Body of pancreas (tissue), 4 donors: ENCODE measurements at regions not wholly inside any gene's neighbourhood (a gene's known extent, or its start where the extent isn't known, plus 50 kb on each side); places are given as distances from the start of the nearest gene placed in this dataset.

Source experiments
- ATAC-seq: fragments of 150-250 bp; one replicate; pipeline ENCODE4 v1.9.1; 2016
- DNase-seq, 4 donors: peaks; one replicate each; pipeline ENCODE4 v3.0.0-alpha.2; 2019
- H3K27ac ChIP-seq, 4 donors: fragments of 200-600 bp; sonication (generic); 1 replicate in 3 of 4; 2 replicates in 1 of 4; pipeline versions ENCODE4 v1.5.1 to v1.6.1; 2016 to 2019; ENCODE audit warnings: mild to moderate bottlenecking in 1 of 4, mixed read lengths in 1 of 4, moderate library complexity in 1 of 4
- H3K27me3 ChIP-seq, 2 donors: fragments of 200-600 bp; sonication (generic); one replicate each; pipeline ENCODE4 v1.6.0; 2016; ENCODE audit warnings: mild to moderate bottlenecking in 1 of 2
- H3K36me3 ChIP-seq, 2 donors: fragments of 200-600 bp; sonication (generic); replicated peaks in 1 of 2; 2 replicates each; pipeline ENCODE4 v1.5.1; 2016; ENCODE audit warnings: low read depth in 2 of 2; ENCODE audit not compliant: insufficient read depth in 1 of 2
- H3K4me1 ChIP-seq: fragments of 200-600 bp; sonication (generic); one replicate; pipeline ENCODE4 v1.6.0; 2016
- H3K4me3 ChIP-seq, 2 donors: fragments of 200-600 bp; sonication (generic); 1 replicate in 1 of 2; 2 replicates in 1 of 2; pipeline ENCODE4 v1.5.1; 2016 to 2019
- H3K9me3 ChIP-seq, 3 donors: fragments of 200-600 bp; sonication (generic); 1 replicate in 2 of 3; 2 replicates in 1 of 3; pipeline ENCODE4 v1.5.1; 2016
- POLR2A ChIP-seq, 3 donors: fragments of 450-650 bp; IDR thresholded peaks; one replicate each; pipeline ENCODE4 v1.6.1; 2016; ENCODE audit warnings: antibody characterized with exemption in 3 of 3, mild to moderate bottlenecking in 2 of 3
- WGBS, 2 donors: methylation state at CpG; one replicate each; pipeline ENCODE4 v1.1.5; 2017; 5-methylcytosine and 5-hydroxymethylcytosine counted together
- intact Hi-C: fragments of 100-400 bp; cut with DNase I; formaldehyde crosslinking; loops from one replicate; pipeline ENCODE4 v1.15.1; 2023
- TF ChIP-seq, protein P1 (sequence below), 7 experiments: fragments of 450-650 bp in 4 of 7; fragments of 200-600 bp in 3 of 7; sonication (generic) in 3 of 7; IDR thresholded peaks; one replicate each; pipeline ENCODE4 v1.5.1; 2016 to 2019; ENCODE audit warnings: antibody characterized with exemption in 7 of 7

DNA sequence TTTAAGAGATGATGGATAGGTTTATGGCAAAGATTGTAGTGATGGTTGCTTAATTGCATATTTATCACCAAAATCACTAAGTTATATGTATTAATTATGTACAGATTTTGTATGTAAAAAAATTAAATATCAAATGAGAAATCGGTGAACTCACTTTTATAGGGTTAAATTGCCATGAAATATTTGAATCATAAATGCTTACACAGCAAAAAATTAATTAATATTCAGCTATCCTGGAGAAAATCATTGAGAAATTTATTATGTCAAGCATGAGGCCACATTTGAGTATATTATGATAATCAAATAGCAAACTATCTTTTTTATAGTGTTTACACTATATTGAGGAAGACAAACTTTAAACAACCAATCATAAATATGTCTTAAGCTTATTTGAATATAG is 239.4 kb upstream of the BRINP3 start:
- DNase-seq (no peak), ATAC-seq (no peak)
- Histone ChIP-seq H3K36me3 (no peaks in the 10 kb centered on the region), H3K27me3 (no peaks in the 10 kb centered on the region), H3K4me1 (no peaks in the 10 kb centered on the region), H3K9me3 (no peaks in the 10 kb centered on the region), H3K4me3 (no peak overlapping the region), H3K27ac (no peak overlapping the region)
- intact Hi-C loops: no loop called here
- TF ChIP-seq, protein P1, sequence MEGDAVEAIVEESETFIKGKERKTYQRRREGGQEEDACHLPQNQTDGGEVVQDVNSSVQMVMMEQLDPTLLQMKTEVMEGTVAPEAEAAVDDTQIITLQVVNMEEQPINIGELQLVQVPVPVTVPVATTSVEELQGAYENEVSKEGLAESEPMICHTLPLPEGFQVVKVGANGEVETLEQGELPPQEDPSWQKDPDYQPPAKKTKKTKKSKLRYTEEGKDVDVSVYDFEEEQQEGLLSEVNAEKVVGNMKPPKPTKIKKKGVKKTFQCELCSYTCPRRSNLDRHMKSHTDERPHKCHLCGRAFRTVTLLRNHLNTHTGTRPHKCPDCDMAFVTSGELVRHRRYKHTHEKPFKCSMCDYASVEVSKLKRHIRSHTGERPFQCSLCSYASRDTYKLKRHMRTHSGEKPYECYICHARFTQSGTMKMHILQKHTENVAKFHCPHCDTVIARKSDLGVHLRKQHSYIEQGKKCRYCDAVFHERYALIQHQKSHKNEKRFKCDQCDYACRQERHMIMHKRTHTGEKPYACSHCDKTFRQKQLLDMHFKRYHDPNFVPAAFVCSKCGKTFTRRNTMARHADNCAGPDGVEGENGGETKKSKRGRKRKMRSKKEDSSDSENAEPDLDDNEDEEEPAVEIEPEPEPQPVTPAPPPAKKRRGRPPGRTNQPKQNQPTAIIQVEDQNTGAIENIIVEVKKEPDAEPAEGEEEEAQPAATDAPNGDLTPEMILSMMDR (IDR thresholded peaks at IDR 0.05): no peak
- no peak for TF ChIP-seq POLR2A (IDR thresholded peaks at IDR 0.05)
- WGBS, 2 donors: 48 to 59% methylated on average over 1 of the region's 1 CpG

DNA sequence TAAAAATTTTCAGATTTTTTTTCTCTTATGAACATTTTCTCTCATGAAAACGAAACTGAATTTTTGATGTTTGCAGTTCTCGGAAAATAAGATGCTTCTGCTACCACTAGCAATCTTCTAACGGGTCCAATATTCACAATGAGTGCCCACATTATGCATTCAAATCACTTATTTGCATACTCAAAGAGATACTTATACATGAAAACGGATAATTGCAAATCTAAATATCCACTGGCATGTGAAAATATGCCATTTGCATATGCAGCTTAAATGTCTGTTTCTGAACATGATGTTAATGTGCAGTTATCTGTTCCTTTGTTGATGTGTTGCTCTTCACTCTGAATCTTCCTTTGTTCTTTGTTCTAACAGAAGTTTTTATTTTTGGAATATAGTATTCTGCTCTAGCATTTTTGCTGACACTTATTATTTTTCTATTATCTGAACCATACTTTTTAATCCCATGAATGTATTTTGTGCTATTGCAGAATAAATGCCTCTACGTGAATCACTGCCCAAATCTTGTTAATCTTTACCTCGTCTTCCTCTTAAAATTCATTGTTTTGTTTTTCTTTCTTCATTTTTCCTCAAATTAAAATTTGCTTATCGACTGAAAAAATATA is 259.4 kb upstream of the BRINP3 start:
- DNase-seq: no peak
- Histone ChIP-seq H3K4me1 (no peaks in the 10 kb centered on the region), H3K36me3 (no peaks in the 10 kb centered on the region), H3K4me3 (no peak overlapping the region), H3K9me3 (no peaks in the 10 kb centered on the region), H3K27me3 (no peaks in the 10 kb centered on the region), H3K27ac (no peak overlapping the region)
- TF ChIP-seq, protein P1 (IDR thresholded peaks at IDR 0.05): no peak
- no peak for TF ChIP-seq POLR2A (IDR thresholded peaks at IDR 0.05)
- 62 to 66% methylated on average over 7 of the region's 7 CpGs for WGBS, 2 donors
- intact Hi-C loops: no loop called here
- no peak for ATAC-seq

DNA sequence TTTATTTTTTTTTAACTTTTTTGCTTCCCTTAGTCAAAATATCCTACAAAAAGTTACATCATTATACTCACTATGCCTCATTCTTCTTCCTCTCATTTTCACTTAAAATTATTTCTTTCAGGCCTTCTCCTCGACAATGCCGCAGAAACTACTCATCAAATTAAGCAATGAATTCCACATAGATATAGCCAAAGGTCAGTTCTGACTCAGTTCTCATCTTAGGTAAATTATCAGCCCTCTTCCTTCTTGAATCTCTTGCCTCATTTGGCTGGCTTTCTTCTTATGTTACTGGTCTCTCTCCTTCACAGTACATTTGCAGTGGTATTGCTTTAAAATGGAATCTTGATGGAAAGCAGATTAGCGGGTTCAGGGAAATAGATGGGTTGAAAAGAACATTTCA is 260.7 kb upstream of the BRINP3 start:
- 79 to 87% methylated on average over 3 of the region's 3 CpGs for WGBS, 2 donors
- intact Hi-C loops: no loop called here
- Histone ChIP-seq H3K27me3 (no peaks in the 10 kb centered on the region), H3K4me3 (no peak overlapping the region), H3K9me3 (no peaks in the 10 kb centered on the region), H3K4me1 (no peaks in the 10 kb centered on the region), H3K27ac (no peak overlapping the region), H3K36me3 (no peaks in the 10 kb centered on the region)
- ATAC-seq (no peak), DNase-seq (no peak)
- TF ChIP-seq, protein P1 (IDR thresholded peaks at IDR 0.05): no peak
- no peak for TF ChIP-seq POLR2A (IDR thresholded peaks at IDR 0.05)

DNA sequence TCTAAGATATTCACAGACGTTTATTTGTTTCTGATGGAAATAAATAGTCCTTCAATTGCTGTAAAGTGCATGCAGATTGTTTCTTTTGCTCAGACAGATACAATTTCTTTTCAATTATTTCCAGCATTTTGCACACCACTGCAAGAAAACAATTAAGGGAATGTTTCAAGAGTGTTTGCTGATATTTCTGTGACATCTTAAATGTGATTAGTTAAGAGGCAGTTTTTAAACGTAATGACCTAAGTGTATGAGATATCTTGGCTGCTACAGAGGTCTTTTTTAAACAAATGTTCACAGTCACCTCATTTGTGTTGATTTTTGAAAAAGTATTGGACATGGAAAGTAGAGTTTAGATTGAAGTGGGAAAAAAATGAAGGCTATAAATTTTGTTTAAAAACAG is 262.3 kb upstream of the BRINP3 start:
- ATAC-seq (no peak), DNase-seq (no peak)
- no peaks in the 10 kb centered on the region for H3K4me1 ChIP-seq
- TF ChIP-seq, protein P1 (IDR thresholded peaks at IDR 0.05): no peak
- TF ChIP-seq POLR2A (IDR thresholded peaks at IDR 0.05): no peak
- no peaks in the 10 kb centered on the region for H3K27me3 ChIP-seq
- H3K4me3 ChIP-seq: no peak overlapping the region
- intact Hi-C loops: no loop called here
- no peaks in the 10 kb centered on the region for H3K36me3 ChIP-seq
- no peaks in the 10 kb centered on the region for H3K9me3 ChIP-seq
- 14 to 24% methylated on average over 2 of the region's 2 CpGs for WGBS, 2 donors
- no peak overlapping the region for H3K27ac ChIP-seq

DNA sequence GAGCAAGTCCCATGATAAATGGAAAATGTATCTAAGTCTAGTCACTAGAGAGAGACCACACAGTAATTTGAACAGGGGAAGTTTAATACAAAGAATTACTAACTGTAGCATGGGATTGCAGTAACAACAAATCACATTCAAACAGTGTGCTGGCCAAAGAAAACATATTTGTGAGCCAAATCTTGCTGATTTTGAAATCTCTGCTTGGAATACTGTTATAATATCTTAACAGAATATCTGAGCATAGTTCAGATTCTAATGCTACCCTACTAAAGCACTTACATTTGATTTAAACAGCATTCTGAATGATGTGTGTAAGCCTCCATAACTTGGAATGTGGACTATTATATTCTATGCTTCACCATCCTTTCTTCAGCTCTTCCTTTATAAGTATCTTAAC is 270.0 kb upstream of the BRINP3 start:
- Histone ChIP-seq H3K27me3 (no peaks in the 10 kb centered on the region), H3K4me1 (no peaks in the 10 kb centered on the region), H3K9me3 (no peaks in the 10 kb centered on the region), H3K36me3 (no peaks in the 10 kb centered on the region), H3K27ac (no peak overlapping the region), H3K4me3 (no peak overlapping the region)
- ATAC-seq: no peak
- intact Hi-C loops: no loop called here
- no peak for TF ChIP-seq POLR2A (IDR thresholded peaks at IDR 0.05)
- TF ChIP-seq, protein P1 (IDR thresholded peaks at IDR 0.05): no peak
- DNase-seq: no peak
